ENCODE measurements at regions not wholly inside any gene's neighbourhood (a gene's known extent, or its start where the extent isn't known, plus 50 kb on each side); places are given as distances from the start of the nearest gene placed in this dataset.
A peak's percentile ranks its signal among the peaks of the same experiment; 100 is the strongest.

DNA sequence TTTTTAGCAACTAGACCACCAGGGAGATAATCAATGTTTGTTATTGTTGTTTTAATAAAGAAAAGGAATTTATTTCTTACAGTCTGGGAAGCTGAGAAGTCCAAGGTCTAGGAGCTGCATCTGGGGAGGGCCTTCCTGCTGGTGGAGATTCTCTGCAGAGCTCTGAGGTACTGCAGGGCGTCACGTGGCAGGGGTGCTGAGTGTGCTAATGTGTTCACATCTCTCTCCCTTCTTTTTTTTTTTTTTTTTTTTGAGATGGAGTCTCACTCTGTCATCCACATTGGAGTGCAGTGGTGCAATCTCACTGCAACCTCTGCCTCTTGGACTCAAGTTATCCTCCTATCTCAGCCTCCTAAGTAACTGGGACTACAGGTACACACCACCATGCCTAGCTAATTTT is 150.9 kb upstream of the TRIM24 start:
- Histone ChIP-seq H3K14ac (ENCODE audit: low read length) (no peak overlapping the region), H3K27me3 (ENCODE audit: control insufficient read depth in 3 of 3, insufficient read depth in 3 of 3, low read depth in 1 of 3, low read length in 3 of 3) (peaks cover 0 to 2% (median 0%) of the 10 kb centered on the region in 3 experiments), H3K4me2 (ENCODE audit: insufficient read depth, low read length, poor library complexity, severe bottlenecking) (no peak overlapping the region), H3K27ac (replicated peaks; ENCODE audit: low read length) (no peak overlapping the region), H3K4me3 (ENCODE audit: low read length in 2 of 2) (no peak overlapping the region), H3K4me1 (ENCODE audit: control insufficient read depth in 2 of 2, insufficient read depth in 1 of 2, low read depth in 1 of 2, low read length in 2 of 2) (no peaks in the 10 kb centered on the region), H3K23ac (ENCODE audit: low read depth, low read length, poor library complexity) (no peak overlapping the region), H4K91ac (ENCODE audit: low read depth, low read length, poor library complexity) (no peak overlapping the region), H3K18ac (ENCODE audit: low read length) (no peak overlapping the region), H3K79me1 (ENCODE audit: low read depth, low read length) (no peaks in the 10 kb centered on the region), H3K9ac (ENCODE audit: low read depth, low read length, poor library complexity) (no peak overlapping the region), H2BK12ac (ENCODE audit: low read length) (no peak overlapping the region), H2BK15ac (ENCODE audit: low read length) (no peak overlapping the region), H2AK5ac (ENCODE audit: low read depth, low read length) (no peak overlapping the region), H2BK120ac (ENCODE audit: low read depth, low read length) (no peak overlapping the region), H4K8ac (ENCODE audit: low read depth, low read length) (no peak overlapping the region), H3K4ac (ENCODE audit: low read length) (no peak overlapping the region), H3K9me3 (replicated peaks in 1 of 2; ENCODE audit: control insufficient read depth in 2 of 2, insufficient read depth in 1 of 2, low read depth in 1 of 2, low read length in 2 of 2) (no peaks in the 10 kb centered on the region), H3K36me3 (replicated peaks in 1 of 2; ENCODE audit: control insufficient read depth in 2 of 2, insufficient read depth in 2 of 2, low read length in 2 of 2) (no peaks in the 10 kb centered on the region), H2BK5ac (ENCODE audit: low read length) (no peak overlapping the region), H2AFZ (ENCODE audit: low read length) (no peak overlapping the region)
- DNase-seq (ENCODE audit: low spot score) = no peak
- WGBS, 2 donors (ENCODE audit: extremely low coverage in 2 of 2, insufficient read length in 2 of 2, insufficient replicate concordance in 1 of 2) = no CpG with 5 or more reads among the region's 2 CpGs

DNA sequence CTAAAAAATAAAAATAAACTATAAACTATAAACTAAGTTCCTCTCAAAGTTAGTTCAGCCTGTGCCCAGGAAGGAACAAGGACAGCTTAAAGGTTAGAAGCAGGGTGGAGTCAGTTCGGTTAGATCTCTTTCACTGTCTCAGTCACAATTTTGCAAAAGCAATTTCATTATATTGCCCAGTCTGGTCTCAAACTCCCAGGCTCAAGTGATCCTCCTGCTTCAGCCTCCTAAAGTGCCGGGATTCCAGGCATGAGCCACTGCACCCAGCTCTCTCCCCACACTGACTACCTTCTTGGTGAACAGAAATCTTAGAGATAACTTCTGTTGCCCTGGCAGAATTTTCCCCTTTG is 146.3 kb upstream of the TRIM24 start:
- Histone ChIP-seq H2BK5ac (ENCODE audit: low read length) (no peak overlapping the region), H4K8ac (ENCODE audit: low read depth, low read length) (no peak overlapping the region), H2AFZ (ENCODE audit: low read length) (peak overlapping the region; percentile 58), H3K9ac (ENCODE audit: low read depth, low read length, poor library complexity) (no peak overlapping the region), H3K4me2 (ENCODE audit: insufficient read depth, low read length, poor library complexity, severe bottlenecking) (no peak overlapping the region), H3K79me1 (ENCODE audit: low read depth, low read length) (no peaks in the 10 kb centered on the region), H3K4me3 (ENCODE audit: low read length in 2 of 2) (no peak overlapping the region), H3K9me3 (replicated peaks in 1 of 2; ENCODE audit: control insufficient read depth in 2 of 2, insufficient read depth in 1 of 2, low read depth in 1 of 2, low read length in 2 of 2) (peaks cover 0 to 3% of the 10 kb centered on the region in 2 donors), H3K23ac (ENCODE audit: low read depth, low read length, poor library complexity) (no peak overlapping the region), H4K91ac (ENCODE audit: low read depth, low read length, poor library complexity) (no peak overlapping the region), H3K36me3 (replicated peaks in 1 of 2; ENCODE audit: control insufficient read depth in 2 of 2, insufficient read depth in 2 of 2, low read length in 2 of 2) (no peaks in the 10 kb centered on the region), H2BK12ac (ENCODE audit: low read length) (no peak overlapping the region), H3K14ac (ENCODE audit: low read length) (no peak overlapping the region), H3K27ac (replicated peaks; ENCODE audit: low read length) (no peak overlapping the region), H3K4ac (ENCODE audit: low read length) (no peak overlapping the region), H3K4me1 (ENCODE audit: control insufficient read depth in 2 of 2, insufficient read depth in 1 of 2, low read depth in 1 of 2, low read length in 2 of 2) (no peaks in the 10 kb centered on the region), H3K18ac (ENCODE audit: low read length) (no peak overlapping the region), H2AK5ac (ENCODE audit: low read depth, low read length) (no peak overlapping the region), H2BK15ac (ENCODE audit: low read length) (no peak overlapping the region), H3K27me3 (ENCODE audit: control insufficient read depth in 3 of 3, insufficient read depth in 3 of 3, low read depth in 1 of 3, low read length in 3 of 3) (peaks cover 0 to under 1% (median 0%) of the 10 kb centered on the region in 3 experiments), H2BK120ac (ENCODE audit: low read depth, low read length) (no peak overlapping the region)
- no peak for DNase-seq (ENCODE audit: low spot score)
- WGBS, 2 donors (ENCODE audit: extremely low coverage in 2 of 2, insufficient read length in 2 of 2, insufficient replicate concordance in 1 of 2) = no CpG with 5 or more reads among the region's 2 CpGs

DNA sequence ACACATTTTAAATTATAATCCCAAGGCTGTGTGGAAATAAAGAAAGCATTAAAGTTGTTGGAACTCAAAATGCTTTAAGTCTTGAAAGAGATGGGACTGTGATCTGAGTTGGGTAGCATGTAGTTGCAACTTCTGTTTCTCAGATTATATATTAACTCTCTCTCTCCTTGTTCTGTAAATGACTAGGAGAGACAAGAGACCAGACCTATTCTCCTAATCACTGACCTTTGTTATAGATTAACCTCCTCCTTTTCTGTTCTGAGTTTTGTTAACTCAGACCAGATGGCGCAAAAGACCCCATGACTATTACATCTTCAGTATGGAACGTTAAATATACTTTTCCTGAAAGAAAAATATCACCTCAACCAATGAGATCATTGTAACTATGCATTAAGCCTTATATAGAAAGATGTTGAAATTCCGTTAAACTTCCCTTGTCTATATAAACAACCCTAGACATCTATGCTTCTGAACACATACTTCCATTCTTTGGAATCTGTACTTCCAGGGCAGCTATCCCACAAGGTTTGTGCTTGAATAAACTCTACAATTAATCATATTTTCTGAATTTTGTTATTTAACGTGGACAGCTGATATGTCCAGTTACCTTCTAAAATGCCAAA is 143.5 kb upstream of the TRIM24 start:
- Histone ChIP-seq H3K79me1 (ENCODE audit: low read depth, low read length) (no peaks in the 10 kb centered on the region), H3K23ac (ENCODE audit: low read depth, low read length, poor library complexity) (no peak overlapping the region), H3K4me1 (ENCODE audit: control insufficient read depth in 2 of 2, insufficient read depth in 1 of 2, low read depth in 1 of 2, low read length in 2 of 2) (no peaks in the 10 kb centered on the region), H4K91ac (ENCODE audit: low read depth, low read length, poor library complexity) (no peak overlapping the region), H4K8ac (ENCODE audit: low read depth, low read length) (no peak overlapping the region), H3K9ac (ENCODE audit: low read depth, low read length, poor library complexity) (no peak overlapping the region), H3K4me3 (ENCODE audit: low read length in 2 of 2) (no peak overlapping the region), H3K4ac (ENCODE audit: low read length) (no peak overlapping the region), H2AK5ac (ENCODE audit: low read depth, low read length) (no peak overlapping the region), H2BK120ac (ENCODE audit: low read depth, low read length) (no peak overlapping the region), H3K18ac (ENCODE audit: low read length) (no peak overlapping the region), H2BK5ac (ENCODE audit: low read length) (no peak overlapping the region), H3K9me3 (replicated peaks in 1 of 2; ENCODE audit: control insufficient read depth in 2 of 2, insufficient read depth in 1 of 2, low read depth in 1 of 2, low read length in 2 of 2) (peaks cover 0 to 3% of the 10 kb centered on the region in 2 donors), H3K4me2 (ENCODE audit: insufficient read depth, low read length, poor library complexity, severe bottlenecking) (no peak overlapping the region), H3K27me3 (ENCODE audit: control insufficient read depth in 3 of 3, insufficient read depth in 3 of 3, low read depth in 1 of 3, low read length in 3 of 3) (no peaks in the 10 kb centered on the region), H3K27ac (replicated peaks; ENCODE audit: low read length) (no peak overlapping the region), H2BK12ac (ENCODE audit: low read length) (no peak overlapping the region), H3K14ac (ENCODE audit: low read length) (no peak overlapping the region), H2BK15ac (ENCODE audit: low read length) (no peak overlapping the region), H3K36me3 (replicated peaks in 1 of 2; ENCODE audit: control insufficient read depth in 2 of 2, insufficient read depth in 2 of 2, low read length in 2 of 2) (no peaks in the 10 kb centered on the region), H2AFZ (ENCODE audit: low read length) (no peak overlapping the region)
- no CpG with 5 or more reads among the region's 4 CpGs for WGBS, 2 donors (ENCODE audit: extremely low coverage in 2 of 2, insufficient read length in 2 of 2, insufficient replicate concordance in 1 of 2)
- no peak for DNase-seq (ENCODE audit: low spot score)

DNA sequence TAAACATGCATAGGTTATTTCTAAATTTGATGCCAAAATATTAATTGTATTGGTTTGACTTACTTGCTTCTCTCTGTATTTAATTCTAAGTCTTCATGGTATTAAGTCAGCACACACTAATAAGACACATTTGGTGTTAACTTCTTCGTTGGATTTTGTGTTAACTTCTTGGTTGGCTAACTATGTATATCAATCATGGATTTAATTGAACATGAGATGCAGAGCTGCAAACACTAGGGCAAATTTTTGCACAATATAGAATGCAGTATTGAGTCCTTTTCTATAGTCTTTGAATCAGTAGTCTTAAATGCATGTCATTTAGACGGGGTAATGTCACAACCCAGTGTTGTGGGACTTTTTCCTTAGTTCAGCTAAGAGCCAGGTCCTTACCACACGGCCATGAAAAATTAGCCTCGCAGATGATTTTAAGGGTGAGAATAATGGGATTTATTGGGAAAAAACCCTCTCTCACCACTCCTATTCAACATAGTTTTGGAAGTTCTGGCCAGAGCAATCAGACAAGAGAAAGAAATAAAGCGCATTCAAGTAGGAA is 142.9 kb upstream of the TRIM24 start:
- Histone ChIP-seq H2BK120ac (ENCODE audit: low read depth, low read length) (no peak overlapping the region), H3K9ac (ENCODE audit: low read depth, low read length, poor library complexity) (no peak overlapping the region), H3K4me2 (ENCODE audit: insufficient read depth, low read length, poor library complexity, severe bottlenecking) (no peak overlapping the region), H2BK15ac (ENCODE audit: low read length) (no peak overlapping the region), H2BK5ac (ENCODE audit: low read length) (no peak overlapping the region), H3K36me3 (replicated peaks in 1 of 2; ENCODE audit: control insufficient read depth in 2 of 2, insufficient read depth in 2 of 2, low read length in 2 of 2) (no peaks in the 10 kb centered on the region), H3K27me3 (ENCODE audit: control insufficient read depth in 3 of 3, insufficient read depth in 3 of 3, low read depth in 1 of 3, low read length in 3 of 3) (no peaks in the 10 kb centered on the region), H3K14ac (ENCODE audit: low read length) (no peak overlapping the region), H3K27ac (replicated peaks; ENCODE audit: low read length) (no peak overlapping the region), H3K18ac (ENCODE audit: low read length) (no peak overlapping the region), H4K8ac (ENCODE audit: low read depth, low read length) (no peak overlapping the region), H3K4ac (ENCODE audit: low read length) (no peak overlapping the region), H4K91ac (ENCODE audit: low read depth, low read length, poor library complexity) (no peak overlapping the region), H2BK12ac (ENCODE audit: low read length) (no peak overlapping the region), H3K4me1 (ENCODE audit: control insufficient read depth in 2 of 2, insufficient read depth in 1 of 2, low read depth in 1 of 2, low read length in 2 of 2) (no peaks in the 10 kb centered on the region), H3K79me1 (ENCODE audit: low read depth, low read length) (no peaks in the 10 kb centered on the region), H2AK5ac (ENCODE audit: low read depth, low read length) (no peak overlapping the region), H2AFZ (ENCODE audit: low read length) (no peak overlapping the region), H3K9me3 (replicated peaks in 1 of 2; ENCODE audit: control insufficient read depth in 2 of 2, insufficient read depth in 1 of 2, low read depth in 1 of 2, low read length in 2 of 2) (peaks cover 0 to 3% of the 10 kb centered on the region in 2 donors), H3K4me3 (ENCODE audit: low read length in 2 of 2) (no peak overlapping the region), H3K23ac (ENCODE audit: low read depth, low read length, poor library complexity) (no peak overlapping the region)
- DNase-seq (ENCODE audit: low spot score) = no peak
- no CpG with 5 or more reads among the region's 5 CpGs for WGBS, 2 donors (ENCODE audit: extremely low coverage in 2 of 2, insufficient read length in 2 of 2, insufficient replicate concordance in 1 of 2)

Data from neuronal stem cell (in vitro differentiated cells).